Epidermal melanocyte (primary cell): ENCODE measurements at regions not wholly inside any gene's neighbourhood (a gene's known extent, or its start where the extent isn't known, plus 50 kb on each side); places are given as distances from the start of the nearest gene placed in this dataset.
"Not testable (repeated sequence)": the region's sequence is repeated elsewhere in the genome, so short reads cannot be mapped to it uniquely, and the experiment has no call there.

Source experiments
- DNase-seq: peaks from one replicate; pipeline ENCODE4 v3.0.0; 2011; ENCODE audit warnings: low spot score; ENCODE audit not compliant: insufficient read length

- no peak for DNase-seq
Measured at GRCh38 chr13:73808318-73808717, 325.9 kb downstream of the KLF12 start.

GRCh38 chr13:73805326-73805958 is 328.8 kb downstream of the KLF12 start:
- DNase-seq = not testable (repeated sequence)

GRCh38 chr13:73803997-73804396 is 330.2 kb downstream of the KLF12 start:
- DNase-seq = no peak

GRCh38 chr13:73800011-73800410 is 334.2 kb downstream of the KLF12 start:
- DNase-seq = no peak

DNA sequence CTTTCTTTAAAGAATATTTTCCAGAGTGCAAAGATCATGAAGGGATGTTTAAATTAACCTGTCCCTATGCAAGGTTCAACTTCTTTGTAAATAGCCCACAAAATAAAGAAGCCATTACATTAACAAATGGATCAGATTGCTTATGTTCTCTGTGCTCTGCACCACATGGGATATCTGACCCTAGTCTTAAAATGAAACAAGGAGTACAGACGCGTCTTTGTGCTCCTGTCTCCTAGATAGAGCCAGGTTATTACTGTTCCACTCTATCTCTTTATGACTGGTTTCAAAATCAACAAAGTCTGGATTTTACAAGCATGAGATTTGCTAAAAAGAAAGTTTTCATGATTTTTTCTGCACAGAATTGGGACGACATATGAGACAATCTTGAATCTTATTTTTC is 339.4 kb downstream of the KLF12 start:
- DNase-seq = no peak

- DNase-seq = no peak
Measured at GRCh38 chr13:73793361-73793760, 340.8 kb downstream of the KLF12 start.

DNA sequence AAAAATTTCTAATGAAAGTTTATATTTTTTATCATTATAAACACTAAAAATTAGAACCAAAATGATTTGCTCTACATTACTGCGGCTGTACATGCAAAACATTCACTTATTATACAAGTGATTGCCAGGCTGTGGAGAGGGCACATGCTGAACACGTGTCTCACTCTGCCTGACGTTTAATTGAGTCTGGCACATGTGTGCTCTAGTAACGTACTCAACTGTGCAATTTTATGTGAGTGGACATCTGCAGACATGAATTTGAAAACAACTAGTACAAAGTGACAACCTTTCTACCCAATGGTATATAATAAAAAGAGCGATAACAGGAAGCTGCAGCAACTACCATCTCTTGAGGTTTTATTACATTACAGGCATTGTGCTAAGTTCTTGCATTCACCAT is 341.4 kb downstream of the KLF12 start:
- DNase-seq = no peak

DNA sequence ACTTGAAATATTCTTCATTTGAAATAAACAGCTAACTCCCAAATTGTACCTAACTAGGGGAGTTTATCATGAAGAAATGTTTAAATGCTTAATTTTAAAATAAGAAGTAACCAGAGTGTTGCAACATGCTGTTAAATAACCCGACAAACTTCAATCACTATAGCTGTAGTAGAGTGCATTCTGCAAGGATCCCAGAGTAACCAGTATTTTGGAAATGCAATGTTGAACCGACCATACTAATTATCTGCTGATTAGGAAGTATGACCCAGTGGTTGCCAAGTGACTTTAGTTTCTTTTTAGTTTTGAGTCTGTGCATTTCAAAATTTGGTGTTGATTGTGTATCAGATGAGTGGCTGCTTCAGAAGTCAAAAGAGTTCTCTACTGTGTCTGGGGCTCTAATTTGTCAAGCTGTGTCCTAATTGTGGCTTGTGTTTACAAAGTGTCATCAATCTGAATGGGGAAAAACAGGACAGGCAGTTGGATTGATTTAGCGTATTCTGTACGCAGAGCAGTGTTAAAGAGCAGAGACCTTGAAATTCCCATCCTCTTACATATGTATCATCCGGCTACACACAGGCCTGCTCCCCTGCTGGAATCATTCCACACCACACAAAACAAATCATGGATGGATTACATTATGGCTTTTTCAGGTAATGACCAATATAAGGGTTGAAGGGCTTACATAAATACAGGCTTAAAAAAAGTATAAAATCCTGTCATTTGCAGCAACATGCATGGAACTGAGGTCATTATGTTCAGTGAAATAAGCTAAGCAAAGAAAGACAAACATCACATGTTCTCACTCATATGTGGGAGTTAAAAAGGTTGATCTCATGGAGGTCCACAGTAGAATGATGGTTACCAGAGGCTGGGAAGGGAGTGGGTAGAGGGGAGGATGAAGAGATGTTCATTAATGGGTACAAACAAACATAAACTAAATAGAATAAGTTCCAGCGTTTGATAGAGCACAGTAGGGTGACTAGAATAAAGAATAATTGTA is 351.5 kb downstream of the KLF12 start:
- no peak for DNase-seq

GRCh38 chr13:73781384-73781783 is 352.8 kb downstream of the KLF12 start:
- DNase-seq = no peak

- no peak for DNase-seq
Measured at GRCh38 chr13:73779881-73780280, 354.3 kb downstream of the KLF12 start.

- no peak for DNase-seq
Measured at GRCh38 chr13:73778242-73778864, 355.9 kb downstream of the KLF12 start.

- no peak for DNase-seq
Measured at GRCh38 chr13:73777134-73777533, 357.1 kb downstream of the KLF12 start.

DNA sequence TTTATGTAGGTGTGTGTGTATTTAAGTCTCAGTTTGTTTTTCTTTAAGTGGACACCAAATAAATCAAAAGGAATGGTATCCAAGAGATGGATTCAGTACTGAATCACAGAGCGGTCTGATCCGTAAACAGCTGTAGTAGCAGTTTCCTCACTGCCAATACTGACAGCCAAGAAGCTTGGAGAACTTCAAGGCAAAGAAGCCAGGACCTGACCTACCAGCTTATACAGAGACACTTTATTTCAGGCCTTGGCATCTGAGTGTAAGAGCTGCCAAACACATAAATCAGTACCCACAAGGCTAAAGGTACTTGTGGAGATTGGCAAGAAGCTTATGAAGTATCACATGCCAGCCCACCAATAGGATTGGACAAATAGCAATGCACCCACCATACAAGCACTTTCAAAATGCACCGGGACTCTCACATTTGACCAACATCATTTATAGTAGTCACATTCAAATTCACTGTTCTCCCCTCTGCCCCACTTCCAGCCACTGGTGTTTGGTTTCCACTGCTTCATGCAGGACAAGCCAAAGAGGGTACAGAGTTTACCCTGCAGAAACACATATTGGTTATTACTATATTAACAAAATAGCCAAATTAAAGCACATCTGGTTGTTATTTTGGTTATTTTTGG is 357.9 kb downstream of the KLF12 start:
- DNase-seq = no peak

GRCh38 chr13:73773168-73773549 is 361.0 kb downstream of the KLF12 start:
- no peak for DNase-seq

- DNase-seq = no peak
Measured at GRCh38 chr13:73772449-73773167, 361.6 kb downstream of the KLF12 start.

DNA sequence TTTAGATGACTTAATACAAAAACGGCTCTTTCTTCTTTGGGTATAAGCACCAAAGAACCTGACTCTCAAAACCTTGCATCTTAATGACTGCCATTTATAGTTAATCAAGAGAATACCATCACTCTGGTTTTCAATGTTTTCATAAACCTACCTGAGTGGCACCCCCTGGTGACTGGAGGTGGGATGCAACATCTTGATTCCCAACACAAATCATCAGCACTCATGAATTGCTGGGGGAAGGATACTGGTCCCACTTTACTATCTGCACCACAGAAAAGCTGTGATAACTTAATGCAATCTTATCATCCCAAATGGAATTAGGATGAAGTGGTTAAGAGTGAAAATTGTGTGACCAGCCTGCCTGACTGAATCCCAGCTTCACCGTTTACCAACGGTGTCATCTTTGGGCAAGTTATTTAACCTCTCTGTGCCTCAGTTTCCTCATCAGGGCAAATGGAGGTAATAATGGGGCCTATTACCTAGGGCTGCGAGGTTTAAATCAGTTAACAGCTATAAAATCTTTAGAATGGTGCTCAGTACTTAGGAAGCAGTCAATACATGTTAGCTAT is 366.4 kb downstream of the KLF12 start:
- no peak for DNase-seq

GRCh38 chr13:73767191-73767741 is 366.9 kb downstream of the KLF12 start:
- DNase-seq = no peak

GRCh38 chr13:73765651-73766384 is 368.4 kb downstream of the KLF12 start:
- DNase-seq = no peak

- no peak for DNase-seq
Measured at GRCh38 chr13:73759434-73759833, 374.8 kb downstream of the KLF12 start.
